Liver (tissue), 8 donors: ENCODE measurements at regions not wholly inside any gene's neighbourhood (a gene's known extent, or its start where the extent isn't known, plus 50 kb on each side); places are given as distances from the start of the nearest gene placed in this dataset.

Experiments used
- DNase-seq: peaks from one replicate; pipeline ENCODE4 v3.0.0-alpha.2; 2017; ENCODE audit warnings: low spot score
- H3K27ac ChIP-seq, 2 donors: one replicate each; pipeline ENCODE4 v1.7.0; 2013; ENCODE audit warnings: inconsistent platforms in 2 of 2, low read length in 2 of 2, control low read depth in 1 of 2, low read depth in 1 of 2, mild to moderate bottlenecking in 1 of 2
- H3K27me3 ChIP-seq, 4 donors: one replicate each; pipeline versions ENCODE4 v1.6.1 to v1.7.0; 2013; ENCODE audit warnings: low read length in 3 of 4, inconsistent platforms in 1 of 4, mild to moderate bottlenecking in 1 of 4, moderate library complexity in 1 of 4; ENCODE audit not compliant: control insufficient read depth in 4 of 4, insufficient read depth in 4 of 4
- H3K36me3 ChIP-seq, 4 donors: one replicate each; pipeline versions ENCODE4 v1.6.1 to v1.7.0; 2013; ENCODE audit warnings: low read length in 3 of 4, mild to moderate bottlenecking in 3 of 4, low read depth in 1 of 4, moderate library complexity in 1 of 4; ENCODE audit not compliant: control insufficient read depth in 4 of 4, insufficient read depth in 3 of 4
- H3K4me1 ChIP-seq, 4 donors: one replicate each; pipeline versions ENCODE4 v1.6.1 to v1.7.0; 2013; ENCODE audit warnings: low read length in 3 of 4, mild to moderate bottlenecking in 3 of 4, moderate library complexity in 1 of 4; ENCODE audit not compliant: control insufficient read depth in 4 of 4, insufficient read depth in 4 of 4
- H3K4me3 ChIP-seq, 3 donors: one replicate each; pipeline versions ENCODE4 v1.6.1 to v1.7.0; 2013; ENCODE audit warnings: low read length in 3 of 3, control low read depth in 1 of 3, low read depth in 1 of 3, mild to moderate bottlenecking in 1 of 3
- H3K9ac ChIP-seq, 2 donors: one replicate each; pipeline ENCODE4 v1.7.0; 2013; ENCODE audit warnings: low read length in 2 of 2, mild to moderate bottlenecking in 2 of 2, moderate library complexity in 2 of 2, control low read depth in 1 of 2, low read depth in 1 of 2
- H3K9me3 ChIP-seq, 4 donors: one replicate each; pipeline versions ENCODE4 v1.6.1 to v1.7.0; 2013; ENCODE audit warnings: low read length in 3 of 4; ENCODE audit not compliant: control insufficient read depth in 4 of 4
- FOXA1 ChIP-seq: IDR thresholded peaks from 2 replicates; pipeline ENCODE4 v1.6.1; 2016; ENCODE audit warnings: antibody characterized with exemption
- FOXA2 ChIP-seq: IDR thresholded peaks from 2 replicates; pipeline ENCODE4 v1.6.1; 2016; ENCODE audit warnings: antibody characterized with exemption
- GABPA ChIP-seq, 2 donors: IDR thresholded peaks in 1 of 2; conservative IDR thresholded peaks in 1 of 2; 2 replicates each; pipeline ENCODE4 v1.6.1; 2016; ENCODE audit warnings: antibody characterized with exemption in 2 of 2, mild to moderate bottlenecking in 1 of 2, moderate library complexity in 1 of 2
- HNF4A ChIP-seq, 2 donors: conservative IDR thresholded peaks; 2 replicates each; pipeline ENCODE4 v1.6.1; 2016; ENCODE audit warnings: antibody characterized with exemption in 2 of 2, mild to moderate bottlenecking in 2 of 2
- HNF4G ChIP-seq: IDR thresholded peaks from 2 replicates; pipeline ENCODE4 v1.6.1; 2016; ENCODE audit warnings: antibody characterized with exemption
- JUND ChIP-seq, 2 donors: IDR thresholded peaks; 2 replicates each; pipeline ENCODE4 v1.6.1; 2016; ENCODE audit warnings: antibody characterized with exemption in 2 of 2
- NR2F2 ChIP-seq: IDR thresholded peaks from 2 replicates; pipeline ENCODE4 v1.6.1; 2016; ENCODE audit warnings: antibody characterized with exemption
- RXRA ChIP-seq, 2 donors: IDR thresholded peaks; 2 replicates each; pipeline ENCODE4 v1.6.1; 2017 to 2018; ENCODE audit warnings: antibody characterized with exemption in 2 of 2, mild to moderate bottlenecking in 1 of 2
- TAF1 ChIP-seq: conservative IDR thresholded peaks from 2 replicates; pipeline ENCODE4 v1.6.1; 2016; ENCODE audit warnings: antibody characterized with exemption, mild to moderate bottlenecking
- YY1 ChIP-seq: IDR thresholded peaks from 2 replicates; pipeline ENCODE4 v1.6.1; 2016; ENCODE audit warnings: antibody characterized with exemption, mild to moderate bottlenecking
- WGBS: extraction: QIAGEN DNeasy Blood & Tissue Kit; methylation state at CpG from one replicate; pipeline ENCODE4 v1.1.7; 2013; 5-methylcytosine and 5-hydroxymethylcytosine counted together
- TF ChIP-seq, protein P1 (sequence below): IDR thresholded peaks from 2 replicates; pipeline ENCODE4 v1.6.1; 2016; ENCODE audit warnings: antibody characterized with exemption, mild to moderate bottlenecking
- TF ChIP-seq, protein P2 (sequence below): IDR thresholded peaks from 2 replicates; pipeline ENCODE4 v1.6.1; 2016; ENCODE audit warnings: antibody characterized with exemption
- TF ChIP-seq, protein P3 (sequence below): IDR thresholded peaks from 2 replicates; pipeline ENCODE4 v1.6.1; 2016; ENCODE audit warnings: antibody characterized with exemption
- TF ChIP-seq, protein P4 (sequence below): fragments of 150-350 bp; IDR thresholded peaks from 2 replicates; pipeline ENCODE4 v1.5.1; 2017; ENCODE audit warnings: improper control_type of control experiment, low read depth, low read length; ENCODE audit not compliant: missing input control
- TF ChIP-seq, protein P5 (sequence below): IDR thresholded peaks from 2 replicates; pipeline ENCODE4 v1.6.1; 2016; ENCODE audit warnings: antibody characterized with exemption
- donor health status: healthy.
- donor health status: healthy.
- donor health status: healthy.
- donor health status: healthy.
- donor health status: healthy.

DNA sequence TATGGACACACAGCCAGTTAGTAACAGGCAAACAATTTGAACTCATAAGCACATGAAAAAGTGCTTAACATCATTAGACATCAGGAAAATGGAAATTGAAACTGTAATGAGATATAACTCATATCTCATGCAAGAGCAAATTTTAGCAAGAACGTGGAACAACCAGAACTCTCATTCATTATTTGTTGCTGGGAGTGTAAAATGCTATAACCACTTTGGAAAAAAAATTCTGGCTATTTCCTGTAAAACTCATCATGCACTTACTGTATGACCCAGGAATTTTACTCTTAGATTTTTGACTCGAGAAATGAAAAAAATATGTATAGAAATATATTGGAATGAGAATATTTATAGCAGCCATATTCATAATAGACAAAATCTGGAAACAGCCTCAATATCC lies 205.7 kb upstream of the PUM3 start (continued):
- TF ChIP-seq, protein P1, sequence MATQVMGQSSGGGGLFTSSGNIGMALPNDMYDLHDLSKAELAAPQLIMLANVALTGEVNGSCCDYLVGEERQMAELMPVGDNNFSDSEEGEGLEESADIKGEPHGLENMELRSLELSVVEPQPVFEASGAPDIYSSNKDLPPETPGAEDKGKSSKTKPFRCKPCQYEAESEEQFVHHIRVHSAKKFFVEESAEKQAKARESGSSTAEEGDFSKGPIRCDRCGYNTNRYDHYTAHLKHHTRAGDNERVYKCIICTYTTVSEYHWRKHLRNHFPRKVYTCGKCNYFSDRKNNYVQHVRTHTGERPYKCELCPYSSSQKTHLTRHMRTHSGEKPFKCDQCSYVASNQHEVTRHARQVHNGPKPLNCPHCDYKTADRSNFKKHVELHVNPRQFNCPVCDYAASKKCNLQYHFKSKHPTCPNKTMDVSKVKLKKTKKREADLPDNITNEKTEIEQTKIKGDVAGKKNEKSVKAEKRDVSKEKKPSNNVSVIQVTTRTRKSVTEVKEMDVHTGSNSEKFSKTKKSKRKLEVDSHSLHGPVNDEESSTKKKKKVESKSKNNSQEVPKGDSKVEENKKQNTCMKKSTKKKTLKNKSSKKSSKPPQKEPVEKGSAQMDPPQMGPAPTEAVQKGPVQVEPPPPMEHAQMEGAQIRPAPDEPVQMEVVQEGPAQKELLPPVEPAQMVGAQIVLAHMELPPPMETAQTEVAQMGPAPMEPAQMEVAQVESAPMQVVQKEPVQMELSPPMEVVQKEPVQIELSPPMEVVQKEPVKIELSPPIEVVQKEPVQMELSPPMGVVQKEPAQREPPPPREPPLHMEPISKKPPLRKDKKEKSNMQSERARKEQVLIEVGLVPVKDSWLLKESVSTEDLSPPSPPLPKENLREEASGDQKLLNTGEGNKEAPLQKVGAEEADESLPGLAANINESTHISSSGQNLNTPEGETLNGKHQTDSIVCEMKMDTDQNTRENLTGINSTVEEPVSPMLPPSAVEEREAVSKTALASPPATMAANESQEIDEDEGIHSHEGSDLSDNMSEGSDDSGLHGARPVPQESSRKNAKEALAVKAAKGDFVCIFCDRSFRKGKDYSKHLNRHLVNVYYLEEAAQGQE = no peak
- TF ChIP-seq HNF4G (no peak), RXRA (IDR thresholded peaks at IDR 0.05) (no peak)
- TF ChIP-seq, protein P2, sequence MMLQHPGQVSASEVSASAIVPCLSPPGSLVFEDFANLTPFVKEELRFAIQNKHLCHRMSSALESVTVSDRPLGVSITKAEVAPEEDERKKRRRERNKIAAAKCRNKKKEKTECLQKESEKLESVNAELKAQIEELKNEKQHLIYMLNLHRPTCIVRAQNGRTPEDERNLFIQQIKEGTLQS = no peak

DNA sequence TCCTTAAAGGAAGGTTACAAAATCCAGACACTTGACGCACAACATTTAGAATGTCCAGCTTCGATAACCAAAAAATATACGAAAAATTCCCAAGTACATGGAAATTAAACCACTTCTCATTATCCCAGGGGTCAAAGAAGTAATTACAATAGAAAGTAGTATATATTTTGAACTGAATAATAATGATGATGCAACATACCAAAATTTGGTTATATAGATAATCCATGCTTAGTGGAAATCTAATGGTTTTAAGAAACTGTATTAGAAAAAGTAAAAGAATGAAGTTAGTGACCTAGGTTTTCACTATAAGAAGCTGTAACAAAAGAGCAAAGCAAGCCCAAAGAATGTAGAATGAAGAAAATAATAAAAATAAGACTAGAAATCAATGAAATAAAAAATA lies 204.0 kb upstream of the PUM3 start:
- 74% methylated on average over 3 of the region's 3 CpGs for WGBS
- no peak for DNase-seq
- Histone ChIP-seq H3K36me3 (no peaks in the 10 kb centered on the region), H3K4me1 (no peaks in the 10 kb centered on the region), H3K9me3 (no peaks in the 10 kb centered on the region), H3K4me3 (no peak overlapping the region), H3K27ac (no peak overlapping the region), H3K27me3 (no peaks in the 10 kb centered on the region), H3K9ac (no peak overlapping the region)
- TF ChIP-seq HNF4A (conservative IDR thresholded peaks at IDR 0.05) (no peak), RXRA (IDR thresholded peaks at IDR 0.05) (no peak), FOXA2 (no peak), HNF4G (no peak), NR2F2 (no peak), TAF1 (no peak), YY1 (no peak), FOXA1 (no peak), GABPA (IDR thresholded peaks at IDR 0.05 in 1 of 2, conservative IDR thresholded peaks at IDR 0.05 in 1 of 2) (no peak), JUND (IDR thresholded peaks at IDR 0.05) (no peak)
- TF ChIP-seq, protein P3, sequence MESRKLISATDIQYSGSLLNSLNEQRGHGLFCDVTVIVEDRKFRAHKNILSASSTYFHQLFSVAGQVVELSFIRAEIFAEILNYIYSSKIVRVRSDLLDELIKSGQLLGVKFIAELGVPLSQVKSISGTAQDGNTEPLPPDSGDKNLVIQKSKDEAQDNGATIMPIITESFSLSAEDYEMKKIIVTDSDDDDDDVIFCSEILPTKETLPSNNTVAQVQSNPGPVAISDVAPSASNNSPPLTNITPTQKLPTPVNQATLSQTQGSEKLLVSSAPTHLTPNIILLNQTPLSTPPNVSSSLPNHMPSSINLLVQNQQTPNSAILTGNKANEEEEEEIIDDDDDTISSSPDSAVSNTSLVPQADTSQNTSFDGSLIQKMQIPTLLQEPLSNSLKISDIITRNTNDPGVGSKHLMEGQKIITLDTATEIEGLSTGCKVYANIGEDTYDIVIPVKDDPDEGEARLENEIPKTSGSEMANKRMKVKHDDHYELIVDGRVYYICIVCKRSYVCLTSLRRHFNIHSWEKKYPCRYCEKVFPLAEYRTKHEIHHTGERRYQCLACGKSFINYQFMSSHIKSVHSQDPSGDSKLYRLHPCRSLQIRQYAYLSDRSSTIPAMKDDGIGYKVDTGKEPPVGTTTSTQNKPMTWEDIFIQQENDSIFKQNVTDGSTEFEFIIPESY = no peak
- TF ChIP-seq, protein P4, sequence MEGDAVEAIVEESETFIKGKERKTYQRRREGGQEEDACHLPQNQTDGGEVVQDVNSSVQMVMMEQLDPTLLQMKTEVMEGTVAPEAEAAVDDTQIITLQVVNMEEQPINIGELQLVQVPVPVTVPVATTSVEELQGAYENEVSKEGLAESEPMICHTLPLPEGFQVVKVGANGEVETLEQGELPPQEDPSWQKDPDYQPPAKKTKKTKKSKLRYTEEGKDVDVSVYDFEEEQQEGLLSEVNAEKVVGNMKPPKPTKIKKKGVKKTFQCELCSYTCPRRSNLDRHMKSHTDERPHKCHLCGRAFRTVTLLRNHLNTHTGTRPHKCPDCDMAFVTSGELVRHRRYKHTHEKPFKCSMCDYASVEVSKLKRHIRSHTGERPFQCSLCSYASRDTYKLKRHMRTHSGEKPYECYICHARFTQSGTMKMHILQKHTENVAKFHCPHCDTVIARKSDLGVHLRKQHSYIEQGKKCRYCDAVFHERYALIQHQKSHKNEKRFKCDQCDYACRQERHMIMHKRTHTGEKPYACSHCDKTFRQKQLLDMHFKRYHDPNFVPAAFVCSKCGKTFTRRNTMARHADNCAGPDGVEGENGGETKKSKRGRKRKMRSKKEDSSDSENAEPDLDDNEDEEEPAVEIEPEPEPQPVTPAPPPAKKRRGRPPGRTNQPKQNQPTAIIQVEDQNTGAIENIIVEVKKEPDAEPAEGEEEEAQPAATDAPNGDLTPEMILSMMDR = no peak
- TF ChIP-seq, protein P2 = no peak
- TF ChIP-seq, protein P5, sequence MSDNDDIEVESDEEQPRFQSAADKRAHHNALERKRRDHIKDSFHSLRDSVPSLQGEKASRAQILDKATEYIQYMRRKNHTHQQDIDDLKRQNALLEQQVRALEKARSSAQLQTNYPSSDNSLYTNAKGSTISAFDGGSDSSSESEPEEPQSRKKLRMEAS = no peak
- TF ChIP-seq, protein P1 = no peak
